GM21723 (cell line): ENCODE measurements at regions not wholly inside any gene's neighbourhood (a gene's known extent, or its start where the extent isn't known, plus 50 kb on each side); places are given as distances from the start of the nearest gene placed in this dataset.
"Not testable (repeated sequence)": the region's sequence is repeated elsewhere in the genome, so short reads cannot be mapped to it uniquely, and the experiment has no call there.

Experiments used
- ATAC-seq: cut with Tn5 transposase; IDR thresholded peaks from one replicate; pipeline ENCODE4 v1.9.1; 2021; ENCODE audit warnings: mild to moderate bottlenecking, moderate library complexity; ENCODE audit not compliant: unreplicated experiment

DNA sequence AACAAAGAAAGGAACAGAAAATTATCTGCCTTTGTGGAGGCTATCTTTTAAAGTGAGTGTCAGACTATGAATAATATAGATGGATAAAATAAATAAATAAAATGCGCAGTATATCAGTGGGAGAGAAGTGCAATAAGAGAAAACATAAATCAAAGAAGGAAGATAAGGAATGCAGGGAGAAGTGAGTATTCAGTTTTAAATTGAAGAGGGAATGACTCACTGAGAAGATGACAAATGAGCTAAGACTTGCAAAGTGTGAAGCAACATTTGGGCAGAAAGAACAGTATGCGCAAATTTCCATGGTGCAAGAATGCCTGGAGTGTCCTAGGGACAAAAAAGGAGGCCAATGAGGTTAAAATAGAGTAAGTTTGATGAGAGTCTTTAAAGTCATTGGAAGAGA, 1300.1 kb upstream of the ALCAM start:
- no peak for ATAC-seq

DNA sequence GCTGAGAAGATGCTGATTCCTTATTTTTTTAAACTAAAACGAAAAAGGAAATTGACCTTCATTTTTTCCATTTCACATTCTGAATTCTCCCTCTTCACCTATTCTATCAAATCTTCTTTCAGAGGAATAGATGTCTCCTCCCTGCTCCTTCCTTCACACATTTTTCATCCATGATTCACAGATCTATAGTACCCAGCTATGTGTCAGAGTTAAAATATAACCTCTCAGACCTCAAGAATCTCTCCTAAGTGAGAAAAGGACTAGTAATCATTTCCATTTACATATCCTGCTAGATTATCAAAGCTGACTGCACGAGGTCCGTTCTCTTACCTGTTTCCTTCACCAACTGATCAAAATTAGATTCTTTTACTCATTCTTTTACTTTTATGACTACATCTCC, 1297.6 kb upstream of the ALCAM start:
- ATAC-seq, result no peak

DNA sequence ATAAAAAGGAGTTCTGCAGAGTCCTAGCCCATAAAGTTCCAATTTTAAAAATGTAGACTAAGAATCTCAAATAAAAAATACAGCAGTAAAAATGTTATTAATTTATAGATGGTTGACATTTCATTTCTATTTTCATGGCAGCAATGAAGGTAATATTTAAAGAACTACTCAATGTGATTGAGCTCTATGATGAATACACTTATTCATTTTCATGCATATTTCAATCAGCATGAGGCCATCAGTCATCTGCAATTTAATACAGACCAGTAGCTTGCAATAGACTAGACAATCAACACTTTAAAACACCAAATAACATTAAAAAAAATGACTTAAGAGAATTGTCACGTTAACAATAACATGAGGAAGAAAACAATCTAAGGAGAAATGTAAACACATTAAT, 1295.8 kb upstream of the ALCAM start:
- no peak for ATAC-seq

- no peak for ATAC-seq
These were observed 1286.6 kb upstream of the ALCAM start for GRCh38 chr3:104080088-104080626.

DNA sequence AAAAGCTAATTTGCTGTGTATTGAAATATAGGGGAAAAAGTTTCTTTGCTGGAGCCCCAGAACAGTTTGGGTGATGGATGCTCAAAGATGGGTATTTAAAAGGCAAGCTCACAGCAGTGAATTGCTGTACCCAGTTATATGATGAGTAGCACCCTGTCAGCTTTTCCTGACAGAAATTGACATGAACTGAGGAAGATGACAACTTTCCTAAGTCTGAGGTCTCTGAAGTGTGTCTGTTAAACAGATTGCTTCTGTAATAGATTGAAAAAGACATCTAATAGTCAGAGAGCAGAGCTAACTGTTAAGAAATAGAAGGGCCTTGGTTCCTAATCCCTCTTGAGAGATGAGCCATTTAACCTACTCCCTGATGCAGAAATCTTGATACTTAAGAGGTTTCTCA, 1278.0 kb upstream of the ALCAM start:
- no peak for ATAC-seq

GRCh38 chr3:104089987-104090386, 1276.7 kb upstream of the ALCAM start:
- not testable (repeated sequence) for ATAC-seq

DNA sequence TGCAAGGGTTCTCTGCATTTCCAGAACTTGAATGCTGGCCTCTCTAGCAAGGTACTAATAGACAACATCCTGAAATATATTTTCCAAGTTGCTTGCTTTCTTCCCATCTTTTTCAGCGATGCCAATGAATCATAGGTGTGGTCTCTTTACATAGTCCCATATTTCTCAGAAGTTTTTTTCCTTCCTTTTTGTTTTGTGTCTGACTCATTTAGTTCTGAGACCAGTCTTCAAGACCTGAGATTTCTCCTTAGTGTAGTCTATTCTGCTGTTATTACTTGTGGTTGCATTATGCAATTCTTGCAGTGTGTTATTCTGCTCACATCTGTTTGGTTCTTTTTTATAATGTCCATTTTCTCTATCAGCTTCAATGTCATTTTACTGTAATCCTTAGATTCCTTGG, 1265.0 kb upstream of the ALCAM start:
- no peak for ATAC-seq

GRCh38 chr3:104102386-104102785, 1264.3 kb upstream of the ALCAM start:
- peak; percentile 96 for ATAC-seq

GRCh38 chr3:104106276-104106675, 1260.4 kb upstream of the ALCAM start:
- ATAC-seq, result no peak

GRCh38 chr3:104108522-104108921, 1258.2 kb upstream of the ALCAM start:
- no peak for ATAC-seq

DNA sequence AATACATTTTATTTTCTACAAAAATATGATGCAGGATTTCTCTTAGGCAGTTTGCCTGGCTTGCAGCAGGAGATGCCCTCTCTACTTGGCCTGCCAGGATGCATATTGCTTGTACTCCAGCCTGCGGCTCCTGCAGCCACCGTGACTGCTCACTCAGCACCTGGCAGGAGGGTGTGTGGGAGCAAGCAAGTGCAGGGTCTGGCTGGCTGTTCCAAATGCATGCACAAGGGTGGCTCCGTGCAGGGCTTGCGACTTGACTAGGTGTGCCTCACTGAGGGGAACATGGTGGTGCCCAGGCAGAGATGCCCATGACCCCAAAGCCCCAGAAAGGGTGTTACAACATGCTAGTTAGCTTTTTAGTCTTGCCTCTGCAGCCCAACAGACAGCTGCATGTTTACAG, 1240.2 kb upstream of the ALCAM start:
- ATAC-seq, result no peak

DNA sequence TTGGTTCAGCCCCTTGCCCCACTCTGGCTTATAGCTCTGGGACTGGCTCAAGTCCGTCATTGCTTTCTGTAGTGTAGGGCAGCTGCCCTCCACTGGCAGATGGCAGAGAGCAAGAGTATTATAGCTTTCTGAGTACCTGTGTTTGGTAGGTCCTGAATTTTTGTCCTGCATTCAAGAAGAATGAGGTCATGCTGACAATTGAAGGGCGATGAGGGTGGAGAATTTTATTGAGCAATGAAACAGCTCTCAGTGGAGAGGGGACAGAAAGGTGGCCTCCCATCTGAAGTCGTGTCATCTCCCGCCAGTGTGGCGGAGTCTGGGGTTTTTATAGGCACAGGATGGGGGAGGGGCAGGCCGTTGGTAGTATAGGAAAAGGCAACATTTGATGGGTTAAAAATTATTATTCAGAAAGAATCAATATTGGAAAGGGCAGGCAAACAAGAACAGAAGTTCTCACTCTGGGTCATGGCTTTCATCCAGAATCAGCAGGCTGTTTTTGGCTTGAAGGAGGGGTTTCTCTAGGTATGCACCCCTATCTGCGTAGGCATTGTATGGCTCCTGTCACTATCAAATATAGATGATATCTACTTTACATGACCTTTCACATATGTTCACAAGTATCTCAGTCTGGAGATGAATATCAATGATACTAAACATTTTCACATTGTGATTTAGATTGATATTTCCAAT, 1239.7 kb upstream of the ALCAM start:
- ATAC-seq, result no peak

GRCh38 chr3:104127830-104128229, 1238.9 kb upstream of the ALCAM start:
- ATAC-seq, result no peak

- ATAC-seq, result no peak
These were observed 1233.9 kb upstream of the ALCAM start for GRCh38 chr3:104132566-104133403.

DNA sequence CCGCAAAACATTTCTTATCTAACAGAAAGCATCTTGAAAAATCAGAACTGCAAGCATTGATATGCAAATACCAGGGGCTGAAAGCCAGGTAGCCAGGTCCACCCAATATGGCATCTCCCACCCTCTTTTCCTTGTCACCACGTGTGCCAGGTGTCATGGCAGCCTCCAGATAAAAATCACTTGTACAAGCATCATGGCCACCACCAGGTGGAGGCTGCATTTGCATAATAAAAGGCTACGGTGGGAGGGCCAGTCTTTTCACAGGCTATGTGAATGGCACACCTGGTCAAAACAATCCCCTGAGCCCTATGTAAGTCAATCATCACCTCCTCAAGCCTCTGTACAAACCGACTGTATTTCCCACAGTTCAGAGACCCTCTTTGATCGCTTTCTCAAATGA, 1233.1 kb upstream of the ALCAM start:
- no peak for ATAC-seq

GRCh38 chr3:104137116-104137515, 1229.6 kb upstream of the ALCAM start:
- no peak for ATAC-seq

- ATAC-seq, result no peak
These were observed 1221.5 kb upstream of the ALCAM start for GRCh38 chr3:104145164-104145563.

GRCh38 chr3:104149154-104149553, 1217.6 kb upstream of the ALCAM start:
- ATAC-seq, result no peak

- no peak for ATAC-seq
These were observed 1216.0 kb upstream of the ALCAM start for GRCh38 chr3:104150724-104151123.

- no peak for ATAC-seq
These were observed 1211.8 kb upstream of the ALCAM start for GRCh38 chr3:104154896-104155295.

- ATAC-seq, result no peak
These were observed 1200.8 kb upstream of the ALCAM start for GRCh38 chr3:104165866-104166265.

GRCh38 chr3:104168386-104168785, 1198.3 kb upstream of the ALCAM start:
- no peak for ATAC-seq
